HEK293 (cell line): ENCODE measurements at regions not wholly inside any gene's neighbourhood (a gene's known extent, or its start where the extent isn't known, plus 50 kb on each side); places are given as distances from the start of the nearest gene placed in this dataset.

Source experiments
- GLI2 ChIP-seq: fragments of 450-650 bp; formaldehyde crosslinking; IDR thresholded peaks from 2 replicates; pipeline ENCODE4; 2017; ENCODE audit warnings: missing biosample characterization, missing genetic modification characterization, low read depth, borderline replicate concordance
- HOXA7 ChIP-seq: sonication (generic); formaldehyde crosslinking; IDR thresholded peaks from 2 replicates; pipeline ENCODE4 v1.8.1; 2022; ENCODE audit warnings: missing genetic modification reagents, borderline replicate concordance
- MYNN ChIP-seq: fragments of 450-650 bp; formaldehyde crosslinking; IDR thresholded peaks from 2 replicates; pipeline ENCODE4 v1.5.1; 2016; ENCODE audit warnings: missing biosample characterization, missing genetic modification characterization, borderline replicate concordance

- TF ChIP-seq MYNN (tag by site-specific recombination) (no peak), HOXA7 (CRISPR knock-in tag) (no peak), GLI2 (tag by site-specific recombination) (no peak)
Measured at GRCh38 chr5:24765219-24765618, 120.4 kb upstream of the CDH10 start.
